ENCODE measurements at regions not wholly inside any gene's neighbourhood (a gene's known extent, or its start where the extent isn't known, plus 50 kb on each side); places are given as distances from the start of the nearest gene placed in this dataset.

GRCh38 chr4:157808796-157809383 lies 363.9 kb downstream of the GASK1B start:
- Histone ChIP-seq H3K9me3 (ENCODE audit: low read depth, low read length) (no peaks in the 10 kb centered on the region), H3K9ac (ENCODE audit: insufficient read length) (no peak overlapping the region), H3K4me3 (no peak overlapping the region), H3K36me3 (ENCODE audit: insufficient read depth, low read length) (no peaks in the 10 kb centered on the region), H3K27ac (no peak overlapping the region)
- TF ChIP-seq POLR2AphosphoS5 (IDR thresholded peaks at IDR 0.05; ENCODE audit: borderline replicate concordance, low read depth, low read length): no peak
- no peak for TF ChIP-seq EZH2 (IDR thresholded peaks at IDR 0.05)
- no peak for TF ChIP-seq FOXP2 (optimal IDR thresholded peaks at IDR 0.05; ENCODE audit: control extremely low read depth, extremely low read length, insufficient read depth)
- DNase-seq (ENCODE audit: low read depth, low spot score): no peak

DNA sequence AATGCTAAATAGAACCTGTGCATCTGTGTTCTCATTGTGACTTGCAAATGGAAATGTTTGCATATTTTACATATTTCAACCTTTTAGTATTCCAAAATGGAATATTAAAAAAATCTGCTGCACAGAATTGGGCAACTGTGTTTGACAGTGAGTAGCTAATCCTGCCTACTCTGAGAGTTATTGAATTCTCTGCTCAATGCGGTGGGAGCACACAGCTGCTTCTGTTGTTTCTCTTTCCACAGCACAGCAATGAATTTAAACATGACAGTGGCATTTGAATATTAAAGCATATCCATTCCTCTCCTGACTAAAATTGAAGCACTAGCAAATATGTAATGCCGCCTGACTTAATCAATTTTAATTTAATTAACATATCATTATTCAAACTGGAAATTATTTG lies 366.6 kb downstream of the GASK1B start:
- Histone ChIP-seq H3K4me3 (no peak overlapping the region), H3K27ac (0 out of 2 replicates have a peak overlapping the region, but pooled peaks have one; percentile 38), H3K9me3 (ENCODE audit: low read depth, low read length) (peaks cover 5% of the 10 kb centered on the region; the same call in 1 of the 2 replicates), H3K36me3 (ENCODE audit: insufficient read depth, low read length) (no peaks in the 10 kb centered on the region), H3K9ac (ENCODE audit: insufficient read length) (peak overlapping the region; percentile 12)
- no peak for DNase-seq (ENCODE audit: low read depth, low spot score)
- TF ChIP-seq FOXP2 (optimal IDR thresholded peaks at IDR 0.05; ENCODE audit: control extremely low read depth, extremely low read length, insufficient read depth) (no peak), POLR2AphosphoS5 (IDR thresholded peaks at IDR 0.05; ENCODE audit: borderline replicate concordance, low read depth, low read length) (no peak), EZH2 (IDR thresholded peaks at IDR 0.05) (no peak)

DNA sequence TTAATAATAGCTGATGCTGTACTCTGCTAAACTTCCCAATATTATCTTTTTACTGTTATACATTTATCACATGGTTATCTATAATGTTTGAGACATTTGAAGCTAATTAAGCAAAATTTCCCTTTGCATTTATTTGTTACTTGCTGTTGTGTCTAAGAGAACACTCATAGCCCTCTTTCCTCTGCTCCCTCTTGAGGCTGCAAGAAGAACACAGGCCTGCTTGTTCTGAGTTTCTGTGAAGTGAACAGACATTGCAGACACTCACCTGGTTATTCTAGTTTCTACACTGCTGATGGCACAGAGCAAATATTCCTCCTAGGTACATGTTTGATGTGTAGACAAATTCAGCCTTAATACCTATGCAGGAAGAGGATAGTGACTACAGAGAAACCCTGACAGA lies 367.8 kb downstream of the GASK1B start:
- Histone ChIP-seq H3K9ac (ENCODE audit: insufficient read length) (no peak overlapping the region), H3K9me3 (ENCODE audit: low read depth, low read length) (peaks cover 5% of the 10 kb centered on the region; the same call in 1 of the 2 replicates), H3K4me3 (no peak overlapping the region), H3K27ac (no peak overlapping the region; the same call in 1 of the 2 replicates), H3K36me3 (ENCODE audit: insufficient read depth, low read length) (no peaks in the 10 kb centered on the region)
- TF ChIP-seq EZH2 (IDR thresholded peaks at IDR 0.05): no peak
- no peak for DNase-seq (ENCODE audit: low read depth, low spot score)

- no peaks in the 10 kb centered on the region for H3K36me3 ChIP-seq (ENCODE audit: insufficient read depth, low read length)
- peak overlapping the region; percentile 83 for H3K27ac ChIP-seq
- no peak overlapping the region for H3K9ac ChIP-seq (ENCODE audit: insufficient read length)
- peak overlapping the region; percentile 28; the same call in 1 of the 2 replicates for H3K4me3 ChIP-seq
- H3K9me3 ChIP-seq (ENCODE audit: low read depth, low read length): peaks cover 5% of the 10 kb centered on the region; the same call in 1 of the 2 replicates
- TF ChIP-seq EZH2 (IDR thresholded peaks at IDR 0.05) (no peak), FOXP2 (optimal IDR thresholded peaks at IDR 0.05; ENCODE audit: control extremely low read depth, extremely low read length, insufficient read depth) (no peak), POLR2AphosphoS5 (IDR thresholded peaks at IDR 0.05; ENCODE audit: borderline replicate concordance, low read depth, low read length) (no peak)
- peak; percentile 28 for DNase-seq (ENCODE audit: low read depth, low spot score)
Measured at GRCh38 chr4:157803845-157804521, 368.8 kb downstream of the GASK1B start.

DNA sequence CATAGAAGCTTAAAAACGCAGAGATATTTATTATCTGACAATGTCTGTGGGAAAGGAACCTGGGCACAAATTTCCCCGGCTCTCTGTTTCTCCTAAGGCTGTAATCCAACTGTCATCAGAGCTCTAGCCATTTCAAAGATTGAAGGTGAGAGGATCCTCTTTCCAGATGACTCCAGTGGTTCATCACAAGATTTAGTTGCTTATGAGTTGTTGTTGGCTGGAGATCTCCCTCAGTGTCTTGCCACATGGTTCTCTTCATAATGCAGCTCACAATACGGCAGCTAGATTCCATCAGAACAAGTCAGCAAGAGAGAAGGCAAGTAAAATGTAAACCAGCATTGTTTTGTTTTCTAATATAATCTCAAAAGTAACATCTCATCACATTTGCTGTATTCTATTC lies 369.4 kb downstream of the GASK1B start:
- Histone ChIP-seq H3K9ac (ENCODE audit: insufficient read length) (no peak overlapping the region), H3K27ac (peak overlapping the region; percentile 83), H3K36me3 (ENCODE audit: insufficient read depth, low read length) (no peaks in the 10 kb centered on the region), H3K9me3 (ENCODE audit: low read depth, low read length) (peaks cover 5% of the 10 kb centered on the region; the same call in 1 of the 2 replicates), H3K4me3 (no peak overlapping the region)
- TF ChIP-seq POLR2AphosphoS5 (IDR thresholded peaks at IDR 0.05; ENCODE audit: borderline replicate concordance, low read depth, low read length) (no peak), FOXP2 (optimal IDR thresholded peaks at IDR 0.05; ENCODE audit: control extremely low read depth, extremely low read length, insufficient read depth) (no peak), EZH2 (IDR thresholded peaks at IDR 0.05) (no peak)
- no peak for DNase-seq (ENCODE audit: low read depth, low spot score)

- no peaks in the 10 kb centered on the region for H3K9me3 ChIP-seq (ENCODE audit: low read depth, low read length)
- H3K36me3 ChIP-seq (ENCODE audit: insufficient read depth, low read length): no peaks in the 10 kb centered on the region
- no peak overlapping the region for H3K9ac ChIP-seq (ENCODE audit: insufficient read length)
- no peak for DNase-seq (ENCODE audit: low read depth, low spot score)
- no peak for TF ChIP-seq POLR2AphosphoS5 (IDR thresholded peaks at IDR 0.05; ENCODE audit: borderline replicate concordance, low read depth, low read length)
- TF ChIP-seq EZH2 (IDR thresholded peaks at IDR 0.05): no peak
- TF ChIP-seq FOXP2 (optimal IDR thresholded peaks at IDR 0.05; ENCODE audit: control extremely low read depth, extremely low read length, insufficient read depth): no peak
- H3K27ac ChIP-seq: no peak overlapping the region
- no peak overlapping the region for H3K4me3 ChIP-seq
Measured at GRCh38 chr4:157795495-157795894, 377.3 kb downstream of the GASK1B start.

GRCh38 chr4:157792716-157793115 lies 380.1 kb downstream of the GASK1B start:
- H3K36me3 ChIP-seq (ENCODE audit: insufficient read depth, low read length): no peaks in the 10 kb centered on the region
- no peak overlapping the region for H3K9ac ChIP-seq (ENCODE audit: insufficient read length)
- no peak overlapping the region for H3K4me3 ChIP-seq
- H3K27ac ChIP-seq: no peak overlapping the region
- H3K9me3 ChIP-seq (ENCODE audit: low read depth, low read length): no peaks in the 10 kb centered on the region
- TF ChIP-seq EZH2 (IDR thresholded peaks at IDR 0.05) (no peak), POLR2AphosphoS5 (IDR thresholded peaks at IDR 0.05; ENCODE audit: borderline replicate concordance, low read depth, low read length) (no peak), FOXP2 (optimal IDR thresholded peaks at IDR 0.05; ENCODE audit: control extremely low read depth, extremely low read length, insufficient read depth) (no peak)
- no peak for DNase-seq (ENCODE audit: low read depth, low spot score)

DNA sequence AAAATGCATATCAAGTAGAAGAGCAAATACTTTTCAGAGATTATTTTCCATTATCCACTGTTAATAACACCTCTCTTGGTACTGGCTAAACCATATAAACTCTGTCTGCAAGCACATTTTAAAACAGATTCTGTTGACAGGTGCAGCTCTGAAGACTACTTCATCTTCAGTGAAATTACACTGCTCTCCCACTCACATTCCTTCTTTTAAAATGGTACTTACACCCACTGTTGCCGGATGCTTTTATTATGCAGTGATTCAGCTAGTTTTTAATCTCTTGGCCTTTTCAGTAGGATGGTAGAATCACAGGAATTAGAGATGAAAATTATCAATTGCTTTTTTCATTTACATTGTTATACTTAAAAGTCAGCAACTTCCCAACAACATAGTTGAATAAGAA lies 381.6 kb downstream of the GASK1B start:
- no peak overlapping the region for H3K9ac ChIP-seq (ENCODE audit: insufficient read length)
- H3K9me3 ChIP-seq (ENCODE audit: low read depth, low read length): no peaks in the 10 kb centered on the region
- H3K36me3 ChIP-seq (ENCODE audit: insufficient read depth, low read length): no peaks in the 10 kb centered on the region
- H3K27ac ChIP-seq: no peak overlapping the region
- DNase-seq (ENCODE audit: low read depth, low spot score): no peak
- TF ChIP-seq EZH2 (IDR thresholded peaks at IDR 0.05) (no peak), FOXP2 (optimal IDR thresholded peaks at IDR 0.05; ENCODE audit: control extremely low read depth, extremely low read length, insufficient read depth) (no peak), POLR2AphosphoS5 (IDR thresholded peaks at IDR 0.05; ENCODE audit: borderline replicate concordance, low read depth, low read length) (no peak)
- H3K4me3 ChIP-seq: no peak overlapping the region

All from SK-N-MC (cell line).